ENCODE measurements at regions not wholly inside any gene's neighbourhood (a gene's known extent, or its start where the extent isn't known, plus 50 kb on each side); places are given as distances from the start of the nearest gene placed in this dataset.

- no peak for TF ChIP-seq ZNF462 (CRISPR knock-in tag; IDR thresholded peaks at IDR 0.05)
These were observed 92.9 kb upstream of the RAI14 start (continued) for GRCh38 chr5:34563269-34563668.

GRCh38 chr5:34563931-34564709, 92.0 kb upstream of the RAI14 start:
- no peaks in the 10 kb centered on the region for H3K79me2 ChIP-seq (replicated peaks; ENCODE audit: insufficient read depth)
- Mint-ChIP-seq H3K27ac (peak overlapping the region; percentile 73; the same call in 1 of the 2 replicates), H3K4me1 (peaks cover 9% of the 10 kb centered on the region), H3K36me3 (ENCODE audit: low read depth) (no peaks in the 10 kb centered on the region), H3K4me3 (no peak overlapping the region), H3K9me3 (no peaks in the 10 kb centered on the region), H3K27me3 (ENCODE audit: insufficient read depth, low read depth, poor library complexity) (peaks cover 3% of the 10 kb centered on the region)
- 0 out of 2 replicates have a peak, but pooled peaks cover 13% of the 10 kb centered on the region for H3K9me2 ChIP-seq (ENCODE audit: insufficient read depth)
- peak overlapping the region; percentile 99 for H2AFZ ChIP-seq
- no peak overlapping the region for H3K27ac ChIP-seq (ENCODE audit: low read depth)
- H3K4me2 ChIP-seq, result no peak overlapping the region
- no peaks in the 10 kb centered on the region for H3K36me3 ChIP-seq (ENCODE audit: insufficient read depth)
- no peaks in the 10 kb centered on the region for H3F3A ChIP-seq (replicated peaks; ENCODE audit: low read depth)
- peaks cover 10% of the 10 kb centered on the region; the same call in 1 of the 2 replicates for H3K4me1 ChIP-seq (ENCODE audit: insufficient read depth)
- no peak overlapping the region for H3K4me3 ChIP-seq
- no peak for DNase-seq (ENCODE audit: low spot score)
- ATAC-seq, result peak; percentile 74
- H3K27me3 ChIP-seq (ENCODE audit: insufficient read depth), result no peaks in the 10 kb centered on the region
- no peaks in the 10 kb centered on the region for H4K20me1 ChIP-seq (replicated peaks; ENCODE audit: insufficient read depth)
- no peak for TF ChIP-seq ZNF462 (CRISPR knock-in tag; IDR thresholded peaks at IDR 0.05)

Measured in GM23338 (cell line).